Cardiac septum (tissue), 1 donor: ENCODE measurements at regions not wholly inside any gene's neighbourhood (a gene's known extent, or its start where the extent isn't known, plus 50 kb on each side); places are given as distances from the start of the nearest gene placed in this dataset.
"Not testable (repeated sequence)": the region's sequence is repeated elsewhere in the genome, so short reads cannot be mapped to it uniquely, and the experiment has no call there.

Experiments used
- DNase-seq: peaks from one replicate; pipeline ENCODE4 v3.0.0-alpha.2; 2020; ENCODE audit warnings: low spot score
- intact Hi-C: fragments of 100-400 bp; cut with DNase I; formaldehyde crosslinking; loops from one replicate; pipeline ENCODE4 v1.14.0; 2022
- donor health status: DM: no; HTN: no; CAD: no.

DNA sequence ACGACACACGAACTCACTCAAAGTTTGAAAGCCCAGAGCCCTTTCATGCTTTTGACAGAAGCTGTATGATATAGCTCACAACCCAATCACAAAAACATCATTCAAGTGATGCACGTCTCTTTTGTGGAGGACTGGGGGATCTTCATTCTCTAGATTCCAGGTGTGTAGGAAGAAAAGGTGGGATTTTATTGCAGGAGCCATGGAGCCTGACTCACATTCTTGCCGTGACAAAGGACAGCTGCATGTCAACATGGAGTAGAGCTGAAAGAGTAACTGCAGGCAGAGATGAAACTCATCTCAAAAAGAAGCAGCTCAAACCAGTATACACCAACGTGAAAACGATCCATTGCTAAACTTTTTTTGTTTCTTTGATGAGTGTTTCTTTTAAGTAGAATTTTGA, 50.9 kb upstream of the PDE1A start:
- intact Hi-C loops, result no loop called here
- no peak for DNase-seq

DNA sequence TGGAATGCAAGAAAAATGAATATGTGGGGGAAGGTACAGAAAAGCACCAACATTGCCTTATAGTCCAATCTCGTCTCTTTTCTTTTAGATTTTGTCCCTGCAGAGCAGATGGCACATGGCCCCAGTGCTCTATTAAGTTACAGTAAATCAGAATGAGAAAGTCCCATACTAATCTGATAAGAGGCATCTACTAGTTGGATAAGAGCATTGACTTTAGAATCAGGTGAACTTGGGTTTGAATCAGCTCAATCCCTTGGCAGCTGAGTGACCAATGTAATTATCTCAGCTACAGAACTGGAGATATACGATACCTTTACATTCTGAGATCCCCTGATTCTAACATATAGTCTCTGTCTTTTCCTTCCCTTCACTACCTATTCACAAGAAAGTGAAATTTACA, 54.8 kb upstream of the PDE1A start:
- no peak for DNase-seq
- intact Hi-C loops, result no loop called here

DNA sequence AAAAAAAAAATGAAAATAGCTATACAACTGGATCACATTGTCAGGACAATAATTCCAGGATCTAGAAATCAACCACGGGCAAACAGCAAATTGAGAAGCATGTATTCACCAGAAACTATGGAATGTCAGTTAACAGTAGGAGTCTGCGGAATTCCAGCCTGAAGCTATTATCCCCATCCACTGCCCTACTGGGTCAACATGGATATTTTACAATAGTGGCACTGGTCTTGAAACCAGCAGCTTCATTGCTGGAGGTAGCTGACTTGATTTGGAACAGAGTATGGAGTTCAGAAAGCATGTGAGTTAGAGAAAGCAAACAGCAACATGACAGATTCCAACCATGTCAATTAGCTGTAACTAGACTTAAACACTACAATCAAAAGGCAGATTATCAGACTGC, 55.7 kb upstream of the PDE1A start:
- intact Hi-C loops, result no loop called here
- DNase-seq, result no peak

DNA sequence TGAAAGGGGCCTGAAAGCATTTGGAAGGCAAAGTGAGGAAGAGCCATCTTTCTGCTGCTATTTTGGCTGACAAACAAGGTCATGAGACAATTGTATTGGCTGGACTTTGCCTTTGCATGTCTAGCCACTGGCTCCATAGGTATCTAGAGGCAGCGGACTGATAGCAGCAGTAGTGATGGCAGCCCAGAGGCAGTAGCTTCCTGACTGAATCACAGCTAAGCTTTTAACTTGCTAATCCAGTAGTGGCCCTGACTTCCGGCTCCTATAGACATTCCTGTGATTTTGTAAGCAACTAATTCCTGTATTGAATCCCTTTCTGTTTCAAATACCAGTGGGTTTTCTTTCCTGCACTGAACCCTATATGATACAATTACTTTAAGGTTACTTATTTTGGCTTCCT, 69.8 kb upstream of the PDE1A start:
- no peak for DNase-seq
- intact Hi-C loops, result no loop called here

DNA sequence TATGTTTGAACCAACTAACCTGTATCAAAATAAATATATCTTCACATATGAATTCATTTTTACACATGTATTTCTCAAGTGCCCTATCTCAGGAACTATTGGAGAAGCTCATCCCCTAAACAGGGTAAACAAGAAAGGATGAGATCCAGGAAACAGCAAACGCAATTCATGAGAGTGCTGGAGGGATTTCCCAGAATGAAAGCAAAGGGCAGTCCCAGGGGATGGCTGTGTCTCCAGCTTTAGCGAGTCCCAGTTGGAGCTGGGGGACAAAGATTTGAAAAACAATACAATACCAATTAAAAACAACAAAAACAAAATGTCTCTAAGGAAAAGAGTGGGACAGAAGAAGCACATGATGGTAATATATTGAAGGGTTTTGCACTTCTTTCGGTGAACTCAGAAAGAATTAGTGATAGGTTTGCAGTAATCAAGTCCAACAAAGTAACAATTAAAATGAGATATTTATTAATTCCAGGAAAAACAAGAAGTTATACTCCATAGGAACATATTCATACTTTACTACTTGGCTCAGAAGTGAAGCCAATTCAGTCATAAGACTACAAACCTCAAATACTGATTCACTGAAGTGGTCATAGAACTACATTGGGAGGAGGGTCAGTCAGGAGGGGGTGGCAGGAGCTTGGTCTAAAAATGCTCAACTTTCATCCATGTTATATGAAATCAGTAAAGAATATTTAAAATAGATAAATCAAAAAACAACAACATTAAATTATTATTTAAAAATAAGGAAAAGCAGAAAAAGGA, 73.1 kb upstream of the PDE1A start:
- intact Hi-C loops, result no loop called here
- no peak for DNase-seq

DNA sequence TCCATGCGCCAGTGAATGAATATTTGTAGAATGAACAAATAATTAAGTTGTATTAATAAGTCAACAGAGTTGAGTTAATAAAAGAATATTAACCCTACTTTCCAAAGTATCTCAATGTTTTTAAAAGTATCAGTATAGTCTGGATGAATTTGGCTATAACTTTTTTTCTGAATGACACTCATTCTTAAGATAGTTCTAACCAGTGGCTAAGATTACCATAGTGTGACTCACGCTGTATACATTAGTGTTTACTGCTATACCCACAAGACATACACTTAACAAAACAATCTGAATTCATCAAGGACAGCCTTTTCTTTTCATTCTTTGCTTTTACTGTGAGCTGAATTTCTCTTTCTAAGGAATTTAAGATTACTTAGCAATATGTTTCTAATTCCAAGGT, 77.0 kb upstream of the PDE1A start:
- no peak for DNase-seq
- intact Hi-C loops, result no loop called here

DNA sequence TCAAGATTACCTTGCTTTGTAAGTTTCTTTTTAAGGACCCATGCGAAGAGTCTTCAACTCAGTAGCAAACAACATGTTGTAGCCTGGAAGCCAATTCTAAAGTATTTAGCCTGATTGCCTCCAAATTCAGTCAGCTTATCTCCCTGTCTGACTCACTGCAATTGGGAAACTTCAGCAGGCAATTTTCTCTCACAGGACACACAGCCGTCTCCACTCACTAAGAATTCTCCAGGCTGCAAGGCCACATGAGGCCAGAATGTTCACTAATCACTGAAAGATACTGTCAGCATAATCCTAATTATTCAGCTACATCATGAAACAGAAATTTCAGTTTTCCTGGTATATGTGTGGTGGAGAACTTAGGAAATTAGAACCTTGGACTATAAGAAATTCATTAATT, 78.1 kb upstream of the PDE1A start:
- intact Hi-C loops, result no loop called here
- DNase-seq, result no peak

DNA sequence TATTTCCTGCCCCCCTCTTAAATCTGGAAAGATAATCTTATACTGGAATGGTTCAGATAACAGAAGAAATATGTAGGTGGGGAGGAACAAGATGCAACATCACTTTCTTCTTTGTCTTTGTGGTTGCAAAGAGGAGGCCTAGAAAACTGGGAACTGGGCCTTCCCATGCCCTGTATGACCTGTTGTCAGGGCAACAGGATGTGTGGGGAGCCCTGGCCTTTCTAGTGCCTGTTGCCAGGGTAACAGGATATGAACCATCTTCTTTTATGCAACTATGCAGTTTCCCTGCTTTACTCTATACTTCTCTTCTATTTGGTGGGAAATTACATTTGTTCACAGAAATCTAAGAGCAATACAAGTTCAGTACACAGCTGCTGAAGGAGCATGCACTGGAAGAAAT, 79.8 kb upstream of the PDE1A start:
- no peak for DNase-seq
- intact Hi-C loops, result no loop called here

DNA sequence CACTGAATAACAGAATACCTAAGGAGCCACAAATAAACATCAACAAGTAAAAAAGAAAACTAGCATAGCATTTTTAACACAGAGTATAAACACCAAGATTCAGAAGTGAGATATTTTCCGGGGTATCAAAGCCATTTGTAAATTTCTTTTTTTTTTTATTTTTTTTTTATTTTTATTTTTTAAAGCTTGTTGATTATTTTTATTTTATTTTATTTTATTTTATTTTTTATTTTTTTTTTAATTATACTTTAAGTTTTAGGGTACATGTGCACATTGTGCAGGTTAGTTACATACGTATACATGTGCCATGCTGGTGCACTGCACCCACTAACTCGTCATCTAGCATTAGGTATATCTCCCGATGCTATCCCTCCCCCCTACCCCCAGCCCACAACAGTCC, 81.7 kb upstream of the PDE1A start:
- DNase-seq, intact Hi-C loops: not testable (repeated sequence)

DNA sequence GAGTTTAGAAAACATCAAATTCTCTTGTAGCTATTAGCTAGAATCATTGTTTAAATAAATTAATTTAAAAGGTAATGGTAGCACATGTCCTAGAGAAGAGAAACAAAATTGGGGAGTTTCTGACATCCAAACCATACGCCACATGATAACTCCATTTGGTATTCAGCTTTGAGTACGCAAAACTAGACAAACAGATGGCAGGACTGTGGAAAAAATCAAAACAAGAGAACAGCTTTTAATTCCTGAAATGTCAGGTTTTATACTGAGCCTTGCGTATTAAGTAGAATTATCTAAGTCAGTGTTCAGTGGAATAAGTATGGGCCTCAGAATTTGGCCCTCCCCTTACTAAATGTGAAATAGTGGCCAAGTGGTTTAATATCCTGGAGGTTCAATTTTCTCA, 82.4 kb upstream of the PDE1A start:
- intact Hi-C loops, result no loop called here
- no peak for DNase-seq

DNA sequence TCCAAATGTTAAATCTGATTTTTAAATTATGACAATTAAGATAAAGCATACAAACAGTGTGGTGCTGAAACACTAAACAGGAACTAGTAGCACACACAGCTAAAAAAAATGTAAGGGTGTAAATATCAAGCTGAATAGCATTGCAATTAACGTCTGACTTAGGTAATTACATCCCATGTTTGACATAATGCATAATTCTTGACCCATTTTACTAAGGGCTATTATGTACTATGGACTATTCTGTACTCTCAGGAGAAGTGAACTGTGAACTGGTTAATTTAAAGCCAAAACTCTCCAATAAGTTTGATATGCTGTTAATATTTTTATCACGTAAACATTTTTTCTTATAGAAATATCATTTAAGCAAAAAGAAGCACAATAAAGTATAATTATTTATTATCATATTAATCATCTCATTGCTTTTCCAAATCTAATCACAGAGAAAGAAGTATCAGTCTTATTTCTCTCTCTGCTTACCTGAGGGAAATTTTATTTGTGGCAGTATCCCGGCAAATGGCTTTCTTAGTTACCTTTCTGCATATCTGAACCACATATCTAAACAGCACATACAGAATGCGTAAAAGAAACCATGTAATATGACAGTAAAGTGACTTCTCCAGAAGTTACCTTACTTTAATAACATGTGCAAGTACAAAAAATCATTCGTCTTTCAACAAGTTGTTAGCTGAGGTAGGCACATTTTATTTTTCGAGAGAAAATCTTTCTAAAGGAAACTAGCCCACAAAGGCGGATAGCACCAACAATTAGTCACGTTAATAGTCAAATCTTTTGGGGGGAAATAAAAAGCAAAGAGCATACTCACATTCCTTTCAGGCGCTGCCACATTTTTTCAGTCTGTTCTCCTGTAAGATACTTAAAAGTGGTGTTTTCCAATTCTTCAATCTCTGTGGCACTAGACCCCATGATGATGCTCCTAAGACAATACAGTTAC, 94.9 kb upstream of the PDE1A start:
- no peak for DNase-seq
- intact Hi-C loops, result no loop called here

DNA sequence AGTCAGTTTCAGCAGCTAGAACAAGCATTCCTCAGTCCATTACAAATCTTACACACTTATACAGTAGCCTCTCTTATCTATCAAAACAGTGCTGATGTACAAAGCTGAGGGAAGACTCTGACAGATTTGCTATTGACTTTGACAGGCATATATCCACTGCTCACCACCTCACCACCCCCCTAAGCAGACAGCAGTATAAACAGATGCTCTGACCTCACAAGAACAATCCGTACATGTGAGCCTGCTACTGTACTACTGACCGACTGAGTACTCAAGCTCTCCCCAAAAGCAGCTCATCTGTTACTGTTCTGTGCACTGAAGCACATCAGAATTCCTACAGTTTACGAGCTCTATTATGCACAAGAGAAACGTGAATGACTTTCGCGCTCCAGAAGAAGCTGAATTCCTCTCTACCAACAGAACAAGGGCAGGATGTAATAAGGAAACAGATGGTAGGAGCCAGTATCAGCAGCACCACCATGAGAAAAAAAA, 95.6 kb upstream of the PDE1A start:
- intact Hi-C loops, result no loop called here
- DNase-seq, result no peak

DNA sequence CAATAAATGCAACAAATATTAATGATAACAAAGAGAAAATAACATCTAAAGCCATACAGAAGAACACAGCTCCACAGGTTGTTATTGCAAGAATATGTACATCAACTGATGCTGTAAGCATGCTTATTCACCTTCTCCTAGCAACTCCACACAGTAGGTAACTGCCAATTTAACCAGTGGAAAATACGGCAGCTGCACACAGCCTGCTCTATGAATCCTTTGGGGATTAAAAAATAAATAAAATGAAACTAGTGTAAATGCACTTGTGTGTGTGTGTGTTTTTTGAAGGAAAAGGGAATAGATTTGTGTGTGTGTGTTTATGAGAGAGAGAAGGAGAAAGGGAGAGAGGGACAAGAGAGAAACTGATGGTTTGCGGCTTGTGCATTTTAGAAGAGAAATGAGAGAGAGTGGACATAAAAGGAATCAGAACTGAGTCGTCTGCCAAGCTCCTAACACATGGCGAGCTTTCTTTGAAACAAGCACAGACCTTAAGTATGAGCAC, 96.2 kb upstream of the PDE1A start:
- intact Hi-C loops, result no loop called here
- no peak for DNase-seq

DNA sequence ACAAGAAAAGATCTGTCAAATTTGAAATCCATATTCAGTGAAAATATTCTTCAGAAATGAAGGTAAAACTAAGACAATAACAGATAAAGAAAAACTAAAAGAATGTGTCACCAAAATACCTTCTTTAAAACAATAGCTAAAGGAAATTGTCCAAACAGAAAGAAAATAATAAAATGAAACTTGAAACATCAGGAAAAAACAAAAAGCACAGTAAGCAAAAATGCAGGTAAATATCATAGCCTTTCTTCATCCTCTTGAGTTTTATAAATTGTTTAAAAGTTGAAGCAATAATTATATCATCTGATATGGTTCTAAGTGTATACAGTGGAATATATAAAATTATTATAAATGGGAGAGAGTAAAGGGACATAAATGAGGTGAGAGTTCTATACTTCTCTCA, 103.8 kb upstream of the PDE1A start:
- intact Hi-C loops, result no loop called here
- no peak for DNase-seq

DNA sequence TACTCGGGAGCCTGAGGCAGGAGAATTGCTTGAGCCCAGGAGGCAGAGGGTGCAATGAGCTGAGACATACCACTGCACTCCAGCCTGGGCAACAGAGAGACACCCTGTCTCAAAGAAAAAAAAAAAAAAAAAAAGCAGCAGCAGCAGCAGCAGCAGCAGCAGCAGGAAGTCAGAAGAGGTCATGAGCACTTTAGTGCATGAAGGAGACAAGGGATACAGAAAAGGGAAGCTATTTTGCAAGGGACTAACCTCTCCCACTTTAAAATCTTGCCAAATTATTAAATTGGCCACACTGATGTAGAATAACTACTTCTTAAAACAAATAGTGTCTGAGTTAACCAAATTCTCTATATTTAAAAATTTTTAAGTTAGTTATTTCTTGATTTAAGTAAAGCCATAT, 113.4 kb upstream of the PDE1A start:
- DNase-seq, result no peak
- intact Hi-C loops, result no loop called here

DNA sequence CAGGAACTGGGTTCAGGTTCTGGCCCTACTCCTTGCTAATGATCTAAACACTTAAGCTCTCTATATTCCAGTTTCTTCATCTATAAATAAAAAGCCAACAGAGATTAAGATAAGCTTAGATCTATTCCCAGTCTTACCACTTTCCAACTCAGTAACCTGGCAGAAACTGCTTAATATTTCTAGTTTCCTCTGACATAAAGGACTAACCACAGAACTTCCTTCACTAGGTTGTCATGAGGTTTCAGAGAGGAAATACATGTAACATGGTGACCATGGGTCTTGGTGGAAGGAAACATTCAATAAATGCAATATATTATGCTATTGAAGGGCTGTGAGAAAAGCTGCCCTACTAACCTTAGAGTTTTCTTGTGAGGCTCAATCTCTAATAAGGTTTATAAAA, 114.4 kb upstream of the PDE1A start:
- intact Hi-C loops, result no loop called here
- no peak for DNase-seq

DNA sequence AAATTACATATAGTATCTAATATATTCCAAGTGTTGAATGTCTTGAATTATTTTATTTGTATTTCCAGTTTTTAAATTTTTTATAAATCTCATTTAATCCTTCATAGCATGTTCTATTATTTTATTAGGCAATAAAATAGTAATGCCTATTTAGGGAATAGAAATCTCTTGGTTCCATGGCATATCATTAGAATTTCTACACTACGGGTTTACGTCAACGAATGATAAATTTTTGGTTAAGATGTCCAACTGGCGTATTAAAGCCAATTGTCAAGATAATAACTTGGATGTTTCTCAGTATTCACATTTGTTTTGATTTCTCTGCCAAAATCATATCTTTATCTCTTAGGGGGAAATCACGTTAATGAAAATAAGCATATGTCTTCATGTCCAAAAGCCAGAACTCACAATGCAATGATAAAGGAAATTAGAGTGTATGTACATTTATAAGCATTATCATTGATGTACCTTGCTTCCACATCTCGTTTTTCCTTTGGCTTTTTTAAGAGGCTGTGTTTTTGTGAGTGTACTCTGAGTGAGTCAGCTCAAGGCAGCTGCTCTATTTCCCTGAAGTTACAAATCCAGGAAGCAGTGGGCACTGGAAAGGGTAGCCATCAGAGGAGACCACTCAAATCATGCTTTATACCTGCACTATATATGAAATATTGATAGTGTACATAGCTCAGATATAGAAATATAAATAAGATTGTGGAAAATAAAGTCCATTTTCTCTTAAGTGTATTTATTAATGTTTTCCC, 115.8 kb upstream of the PDE1A start:
- intact Hi-C loops, result no loop called here
- DNase-seq, result no peak

DNA sequence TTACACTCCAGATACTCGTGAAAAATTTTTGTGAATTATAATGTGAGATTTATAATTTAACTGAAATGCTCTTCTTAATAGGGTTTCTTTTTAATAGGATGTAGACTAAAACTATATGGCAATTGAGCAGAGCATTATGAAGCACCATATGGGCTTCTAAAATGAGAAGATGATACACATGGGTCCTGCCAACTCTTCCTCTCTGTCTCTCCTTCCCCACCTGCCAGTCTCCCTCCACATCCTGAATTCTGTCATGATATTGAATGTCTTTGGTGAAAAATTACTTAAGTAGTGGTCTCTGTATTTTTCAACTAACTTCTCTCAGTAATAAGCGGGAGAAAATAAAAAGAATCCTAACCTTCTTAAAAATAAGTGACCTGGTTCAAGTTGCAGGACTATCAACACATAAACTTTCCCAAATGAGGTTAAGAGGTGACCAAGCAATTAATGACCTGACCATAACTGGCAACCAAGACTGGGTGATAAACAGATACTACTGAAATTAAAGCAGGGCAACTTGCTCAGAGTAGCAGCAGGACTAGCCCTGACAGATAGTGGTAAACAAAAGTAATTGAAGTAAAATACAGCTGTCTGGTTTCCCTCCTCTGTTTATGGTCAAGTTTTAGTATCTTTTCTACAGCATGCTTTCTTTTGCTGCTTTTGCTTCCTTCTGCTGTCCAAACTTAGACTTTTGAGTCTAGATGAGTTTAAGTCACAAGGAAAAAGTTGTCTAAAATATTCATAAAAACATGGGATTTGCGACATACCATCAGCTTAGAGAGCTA, 117.1 kb upstream of the PDE1A start:
- intact Hi-C loops, result no loop called here
- no peak for DNase-seq

DNA sequence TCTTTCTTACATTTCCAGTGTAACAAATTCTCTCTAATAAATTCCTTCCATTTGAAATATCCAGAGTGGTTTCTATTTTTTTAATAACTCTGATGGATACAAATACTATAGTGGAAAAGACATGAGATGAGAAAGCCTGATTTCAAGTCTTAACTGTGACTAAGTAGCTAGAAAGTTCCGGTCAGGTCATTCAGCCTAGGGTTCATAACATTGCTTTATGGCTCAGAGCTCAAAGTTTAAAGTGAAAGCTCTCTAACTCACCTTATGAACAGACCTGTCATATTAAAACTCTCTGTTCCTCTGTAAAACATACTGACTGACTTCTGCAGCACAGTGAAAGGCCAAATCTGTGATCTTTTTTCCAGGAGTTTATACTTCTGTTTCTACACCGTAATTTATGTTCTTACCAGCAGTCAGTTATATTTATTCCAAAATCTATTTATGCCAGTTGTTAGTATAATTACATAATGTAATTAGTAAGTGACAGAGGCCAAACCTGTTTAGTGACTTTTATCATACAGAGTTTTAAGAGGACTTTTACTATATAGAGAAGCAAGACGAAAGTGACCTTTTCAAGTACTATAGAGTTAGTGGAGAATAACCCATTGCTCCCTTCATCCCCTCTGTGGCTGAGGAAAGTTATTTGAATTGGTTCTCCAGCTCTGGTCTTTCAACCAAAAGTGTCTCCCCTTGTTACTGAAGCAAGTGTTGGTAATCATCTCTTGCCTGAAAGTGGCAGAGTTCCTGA, 118.8 kb upstream of the PDE1A start:
- intact Hi-C loops, result no loop called here
- DNase-seq, result no peak
